Panc1 (cell line): ENCODE measurements at regions not wholly inside any gene's neighbourhood (a gene's known extent, or its start where the extent isn't known, plus 50 kb on each side); places are given as distances from the start of the nearest gene placed in this dataset.

Experiments used
- TF ChIP-seq, protein P1 (sequence below): fragments of 450-650 bp; IDR thresholded peaks from 2 replicates; pipeline ENCODE4 v1.5.1; 2017; ENCODE audit warnings: mild to moderate bottlenecking
- TF ChIP-seq, protein P2 (sequence below), 2 experiments: IDR thresholded peaks; 2 replicates each; pipeline ENCODE4 v1.6.1; 2011 to 2012; ENCODE audit warnings: low read depth in 2 of 2, control low read depth in 1 of 2, low read length in 1 of 2, mild to moderate bottlenecking in 1 of 2, moderate library complexity in 1 of 2; ENCODE audit not compliant: insufficient read depth in 1 of 2

DNA sequence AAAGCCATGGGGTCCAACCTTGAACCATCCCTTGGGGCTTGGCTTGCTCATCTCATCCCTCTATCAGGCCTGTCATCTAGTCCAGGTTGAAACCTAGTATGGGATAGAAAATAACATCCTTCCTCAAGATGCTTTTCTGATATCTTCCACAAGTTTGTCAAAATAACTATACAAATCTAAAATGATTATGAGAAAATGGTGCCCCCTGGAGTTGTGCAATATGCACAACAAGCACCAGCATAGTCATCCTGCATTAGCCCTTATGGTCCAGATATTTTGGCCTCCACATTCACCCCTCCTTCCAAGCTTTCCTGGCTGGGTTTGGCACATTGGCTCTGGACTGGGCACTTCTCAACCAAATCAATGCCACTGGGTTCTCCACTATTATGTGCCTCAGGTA lies 101.2 kb downstream of the TBX19 start:
- TF ChIP-seq, protein P1, sequence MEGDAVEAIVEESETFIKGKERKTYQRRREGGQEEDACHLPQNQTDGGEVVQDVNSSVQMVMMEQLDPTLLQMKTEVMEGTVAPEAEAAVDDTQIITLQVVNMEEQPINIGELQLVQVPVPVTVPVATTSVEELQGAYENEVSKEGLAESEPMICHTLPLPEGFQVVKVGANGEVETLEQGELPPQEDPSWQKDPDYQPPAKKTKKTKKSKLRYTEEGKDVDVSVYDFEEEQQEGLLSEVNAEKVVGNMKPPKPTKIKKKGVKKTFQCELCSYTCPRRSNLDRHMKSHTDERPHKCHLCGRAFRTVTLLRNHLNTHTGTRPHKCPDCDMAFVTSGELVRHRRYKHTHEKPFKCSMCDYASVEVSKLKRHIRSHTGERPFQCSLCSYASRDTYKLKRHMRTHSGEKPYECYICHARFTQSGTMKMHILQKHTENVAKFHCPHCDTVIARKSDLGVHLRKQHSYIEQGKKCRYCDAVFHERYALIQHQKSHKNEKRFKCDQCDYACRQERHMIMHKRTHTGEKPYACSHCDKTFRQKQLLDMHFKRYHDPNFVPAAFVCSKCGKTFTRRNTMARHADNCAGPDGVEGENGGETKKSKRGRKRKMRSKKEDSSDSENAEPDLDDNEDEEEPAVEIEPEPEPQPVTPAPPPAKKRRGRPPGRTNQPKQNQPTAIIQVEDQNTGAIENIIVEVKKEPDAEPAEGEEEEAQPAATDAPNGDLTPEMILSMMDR, result no peak; the same call in 1 of the 2 replicates
- TF ChIP-seq, protein P2, sequence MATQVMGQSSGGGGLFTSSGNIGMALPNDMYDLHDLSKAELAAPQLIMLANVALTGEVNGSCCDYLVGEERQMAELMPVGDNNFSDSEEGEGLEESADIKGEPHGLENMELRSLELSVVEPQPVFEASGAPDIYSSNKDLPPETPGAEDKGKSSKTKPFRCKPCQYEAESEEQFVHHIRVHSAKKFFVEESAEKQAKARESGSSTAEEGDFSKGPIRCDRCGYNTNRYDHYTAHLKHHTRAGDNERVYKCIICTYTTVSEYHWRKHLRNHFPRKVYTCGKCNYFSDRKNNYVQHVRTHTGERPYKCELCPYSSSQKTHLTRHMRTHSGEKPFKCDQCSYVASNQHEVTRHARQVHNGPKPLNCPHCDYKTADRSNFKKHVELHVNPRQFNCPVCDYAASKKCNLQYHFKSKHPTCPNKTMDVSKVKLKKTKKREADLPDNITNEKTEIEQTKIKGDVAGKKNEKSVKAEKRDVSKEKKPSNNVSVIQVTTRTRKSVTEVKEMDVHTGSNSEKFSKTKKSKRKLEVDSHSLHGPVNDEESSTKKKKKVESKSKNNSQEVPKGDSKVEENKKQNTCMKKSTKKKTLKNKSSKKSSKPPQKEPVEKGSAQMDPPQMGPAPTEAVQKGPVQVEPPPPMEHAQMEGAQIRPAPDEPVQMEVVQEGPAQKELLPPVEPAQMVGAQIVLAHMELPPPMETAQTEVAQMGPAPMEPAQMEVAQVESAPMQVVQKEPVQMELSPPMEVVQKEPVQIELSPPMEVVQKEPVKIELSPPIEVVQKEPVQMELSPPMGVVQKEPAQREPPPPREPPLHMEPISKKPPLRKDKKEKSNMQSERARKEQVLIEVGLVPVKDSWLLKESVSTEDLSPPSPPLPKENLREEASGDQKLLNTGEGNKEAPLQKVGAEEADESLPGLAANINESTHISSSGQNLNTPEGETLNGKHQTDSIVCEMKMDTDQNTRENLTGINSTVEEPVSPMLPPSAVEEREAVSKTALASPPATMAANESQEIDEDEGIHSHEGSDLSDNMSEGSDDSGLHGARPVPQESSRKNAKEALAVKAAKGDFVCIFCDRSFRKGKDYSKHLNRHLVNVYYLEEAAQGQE (IDR thresholded peaks at IDR 0.05; ENCODE audit: insufficient read depth in 1 of 2, low read depth in 2 of 2, low read length in 1 of 2), result no peak
